GM21390 (cell line): ENCODE measurements at regions not wholly inside any gene's neighbourhood (a gene's known extent, or its start where the extent isn't known, plus 50 kb on each side); places are given as distances from the start of the nearest gene placed in this dataset.
"Not testable (repeated sequence)": the region's sequence is repeated elsewhere in the genome, so short reads cannot be mapped to it uniquely, and the experiment has no call there.

Experiments used
- ATAC-seq: cut with Tn5 transposase; IDR thresholded peaks from one replicate; pipeline ENCODE4 v1.9.1; 2021; ENCODE audit not compliant: unreplicated experiment

GRCh38 chr14:84298663-84299195, 1231.2 kb upstream of the FLRT2 start:
- no peak for ATAC-seq

GRCh38 chr14:84303140-84303539, 1226.8 kb upstream of the FLRT2 start:
- ATAC-seq, result no peak

GRCh38 chr14:84312551-84312950, 1217.4 kb upstream of the FLRT2 start:
- ATAC-seq, result no peak

GRCh38 chr14:84323450-84323849, 1206.5 kb upstream of the FLRT2 start:
- no peak for ATAC-seq

GRCh38 chr14:84323978-84324377, 1206.0 kb upstream of the FLRT2 start:
- ATAC-seq, result no peak

GRCh38 chr14:84336433-84336832, 1193.5 kb upstream of the FLRT2 start:
- no peak for ATAC-seq

- ATAC-seq, result no peak
These were observed 1189.0 kb upstream of the FLRT2 start for GRCh38 chr14:84340938-84341337.

- not testable (repeated sequence) for ATAC-seq
These were observed 1188.1 kb upstream of the FLRT2 start for GRCh38 chr14:84341867-84342266.

GRCh38 chr14:84343656-84344055, 1186.3 kb upstream of the FLRT2 start:
- ATAC-seq, result no peak

GRCh38 chr14:84351646-84352045, 1178.3 kb upstream of the FLRT2 start:
- ATAC-seq, result no peak

- no peak for ATAC-seq
These were observed 1168.5 kb upstream of the FLRT2 start for GRCh38 chr14:84361476-84361875.

GRCh38 chr14:84375235-84375634, 1154.7 kb upstream of the FLRT2 start:
- no peak for ATAC-seq

GRCh38 chr14:84390010-84390409, 1139.9 kb upstream of the FLRT2 start:
- no peak for ATAC-seq

- no peak for ATAC-seq
These were observed 1132.3 kb upstream of the FLRT2 start for GRCh38 chr14:84397631-84398030.

GRCh38 chr14:84399296-84399910, 1130.5 kb upstream of the FLRT2 start:
- ATAC-seq, result no peak

- no peak for ATAC-seq
These were observed 1128.3 kb upstream of the FLRT2 start for GRCh38 chr14:84401631-84402030.

- ATAC-seq, result no peak
These were observed 1126.4 kb upstream of the FLRT2 start for GRCh38 chr14:84403585-84403984.

- no peak for ATAC-seq
These were observed 1125.7 kb upstream of the FLRT2 start for GRCh38 chr14:84404246-84404645.

- ATAC-seq, result no peak
These were observed 1120.5 kb upstream of the FLRT2 start for GRCh38 chr14:84409435-84409834.

- no peak for ATAC-seq
These were observed 1119.6 kb upstream of the FLRT2 start for GRCh38 chr14:84410344-84410743.

- ATAC-seq, result no peak
These were observed 1109.7 kb upstream of the FLRT2 start for GRCh38 chr14:84420221-84420620.

- no peak for ATAC-seq
These were observed 1108.3 kb upstream of the FLRT2 start for GRCh38 chr14:84421621-84422020.

GRCh38 chr14:84425968-84426367, 1104.0 kb upstream of the FLRT2 start:
- no peak for ATAC-seq
